ENCODE measurements at regions not wholly inside any gene's neighbourhood (a gene's known extent, or its start where the extent isn't known, plus 50 kb on each side); places are given as distances from the start of the nearest gene placed in this dataset.

DNA sequence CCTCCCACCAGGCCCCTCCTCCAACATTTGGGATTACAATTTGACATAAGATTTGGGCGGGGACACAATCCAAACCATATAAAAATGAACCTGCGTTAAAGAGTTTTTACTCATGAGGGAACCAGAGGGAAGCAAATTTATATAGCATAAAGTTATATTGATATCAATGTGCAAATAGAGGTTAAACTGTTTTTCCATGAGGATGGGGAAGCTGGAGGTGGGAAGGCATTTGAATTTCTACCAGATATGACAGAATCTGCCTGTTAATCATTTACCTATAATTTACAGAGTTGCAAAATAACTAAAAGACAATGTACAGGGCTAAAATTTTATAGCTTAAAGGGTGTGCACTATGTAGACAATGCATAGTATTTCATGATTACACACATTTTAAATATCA is 322.0 kb upstream of the FKBP1C start:
- H3K36me3 ChIP-seq (ENCODE audit: insufficient read depth, low read length), result no peaks in the 10 kb centered on the region
- no peaks in the 10 kb centered on the region for H3K4me1 ChIP-seq (ENCODE audit: insufficient read depth, low read length)
- H3K9me3 ChIP-seq (ENCODE audit: control insufficient read depth, insufficient read depth, low read length), result no peaks in the 10 kb centered on the region
- H3K9ac ChIP-seq (ENCODE audit: low read depth, low read length), result no peak overlapping the region

DNA sequence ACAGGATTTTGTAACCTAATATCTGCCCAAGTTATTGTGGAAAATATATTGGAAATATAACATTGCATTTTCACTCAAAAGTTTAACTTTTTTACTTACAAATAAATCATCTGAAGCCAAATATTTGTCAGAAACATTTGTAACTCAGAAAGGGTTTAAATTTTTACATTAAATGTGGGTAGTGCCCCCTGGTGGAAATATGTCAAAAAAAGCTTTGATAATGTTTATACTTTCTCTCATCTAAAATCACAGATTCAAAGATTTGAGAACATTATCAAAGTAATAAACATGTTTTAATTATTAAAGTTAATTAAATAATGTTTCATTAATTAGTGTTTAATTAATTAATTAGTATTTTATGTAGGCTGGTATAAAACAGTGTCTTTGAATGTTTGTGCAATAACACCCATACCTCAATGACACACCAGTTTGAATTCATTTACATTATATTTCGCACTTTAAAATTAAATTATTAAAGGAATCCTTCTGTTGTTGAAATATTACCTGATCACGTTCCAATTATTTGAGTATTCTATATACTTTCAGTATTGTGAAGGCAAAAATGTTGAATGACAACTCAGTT is 320.1 kb upstream of the FKBP1C start:
- no peaks in the 10 kb centered on the region for H3K36me3 ChIP-seq (ENCODE audit: insufficient read depth, low read length)
- no peaks in the 10 kb centered on the region for H3K4me1 ChIP-seq (ENCODE audit: insufficient read depth, low read length)
- H3K9ac ChIP-seq (ENCODE audit: low read depth, low read length), result no peak overlapping the region
- H3K9me3 ChIP-seq (ENCODE audit: control insufficient read depth, insufficient read depth, low read length), result no peaks in the 10 kb centered on the region

DNA sequence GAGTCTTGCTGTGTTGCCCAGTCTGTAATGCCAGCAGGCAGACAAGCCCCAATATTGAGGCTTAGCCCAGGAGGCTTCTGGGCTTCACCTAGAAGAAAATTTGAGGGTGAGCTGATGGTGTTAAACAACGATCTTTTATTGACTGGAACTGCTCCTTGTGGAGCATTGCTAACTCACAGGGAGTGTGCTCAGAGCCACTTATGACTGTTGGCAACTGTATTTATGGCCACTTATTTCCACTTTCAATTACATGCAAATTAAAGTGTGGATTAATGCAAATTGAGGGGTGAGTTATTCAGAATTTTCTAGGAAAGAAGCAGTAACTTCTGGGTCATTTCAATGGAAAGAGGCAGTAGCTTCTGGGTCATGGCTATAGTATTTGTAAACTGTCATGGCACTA is 317.2 kb upstream of the FKBP1C start:
- no peaks in the 10 kb centered on the region for H3K36me3 ChIP-seq (ENCODE audit: insufficient read depth, low read length)

DNA sequence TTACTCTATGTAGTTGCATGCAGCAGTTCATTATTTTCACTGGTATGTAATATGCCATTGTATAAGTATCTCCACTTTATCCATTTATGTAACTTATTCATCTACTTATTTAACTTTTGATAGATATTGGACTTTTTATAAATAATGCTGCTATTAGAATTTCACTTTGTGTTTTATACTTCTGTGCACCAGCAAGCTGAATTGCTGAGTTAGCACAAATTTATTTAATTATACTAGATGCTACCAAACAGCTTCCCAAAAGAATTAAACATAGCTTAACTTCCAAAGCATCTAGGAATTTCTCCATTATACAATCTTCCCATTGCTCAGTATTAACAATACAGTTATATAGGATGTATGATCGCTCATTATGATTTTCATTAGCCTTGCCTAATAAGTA is 308.0 kb upstream of the FKBP1C start:
- no peaks in the 10 kb centered on the region for H3K9me3 ChIP-seq (ENCODE audit: control insufficient read depth, insufficient read depth, low read length)
- no peaks in the 10 kb centered on the region for H3K4me1 ChIP-seq (ENCODE audit: insufficient read depth, low read length)
- H3K36me3 ChIP-seq (ENCODE audit: insufficient read depth, low read length), result no peaks in the 10 kb centered on the region; the same call in 1 of the 2 replicates
- H3K9ac ChIP-seq (ENCODE audit: low read depth, low read length), result no peak overlapping the region

More for the DNA sequence above, 317.2 kb upstream of the FKBP1C start:
- Histone ChIP-seq H3K9me3 (ENCODE audit: control insufficient read depth, insufficient read depth, low read length) (no peaks in the 10 kb centered on the region), H3K9ac (ENCODE audit: low read depth, low read length) (no peak overlapping the region), H3K4me1 (ENCODE audit: insufficient read depth, low read length) (no peaks in the 10 kb centered on the region)

DNA sequence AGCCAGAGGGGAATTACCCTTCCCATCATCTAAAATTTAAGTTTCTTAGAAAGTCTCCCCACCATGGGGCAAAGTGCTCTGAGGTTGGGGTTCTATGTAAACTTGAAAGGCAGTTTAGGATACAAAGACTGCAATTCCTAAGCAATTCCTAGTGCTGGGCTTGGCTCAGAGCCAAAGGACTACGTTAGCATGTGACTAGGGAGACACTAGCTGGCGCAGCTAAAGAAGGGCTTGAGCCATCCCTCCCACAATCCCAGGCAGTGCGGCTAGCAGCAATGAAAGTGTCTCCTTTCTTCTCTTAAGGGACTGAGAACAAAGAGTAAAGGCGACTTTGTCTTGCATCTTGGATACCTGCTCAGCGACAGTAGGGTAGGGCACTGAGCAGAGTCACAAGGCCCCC is 306.6 kb upstream of the FKBP1C start:
- H3K36me3 ChIP-seq (ENCODE audit: insufficient read depth, low read length), result no peaks in the 10 kb centered on the region; the same call in 1 of the 2 replicates
- H3K4me1 ChIP-seq (ENCODE audit: insufficient read depth, low read length), result no peaks in the 10 kb centered on the region
- no peak overlapping the region for H3K9ac ChIP-seq (ENCODE audit: low read depth, low read length)
- H3K9me3 ChIP-seq (ENCODE audit: control insufficient read depth, insufficient read depth, low read length), result no peaks in the 10 kb centered on the region

DNA sequence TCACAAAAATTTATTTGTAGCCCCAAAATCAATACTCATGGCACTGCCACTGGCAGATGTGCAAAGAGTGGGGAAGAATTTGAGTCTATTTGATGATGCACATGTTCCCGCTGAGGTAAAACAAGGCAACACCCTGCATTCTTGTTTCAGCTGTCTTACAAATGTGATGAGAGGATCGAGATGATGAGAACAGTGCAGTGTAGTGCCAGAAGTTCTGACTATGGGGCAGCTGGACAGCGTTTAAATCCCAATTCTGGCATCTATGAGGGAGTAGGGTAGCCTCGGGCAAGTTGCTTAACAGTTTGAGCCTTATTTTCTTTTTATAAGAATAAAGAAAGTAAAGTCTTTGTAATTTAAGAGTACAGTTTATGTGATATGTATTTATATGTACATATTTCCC is 296.7 kb upstream of the FKBP1C start:
- H3K4me1 ChIP-seq (ENCODE audit: insufficient read depth, low read length), result no peaks in the 10 kb centered on the region
- H3K9me3 ChIP-seq (ENCODE audit: control insufficient read depth, insufficient read depth, low read length), result no peaks in the 10 kb centered on the region
- no peak overlapping the region for H3K9ac ChIP-seq (ENCODE audit: low read depth, low read length)
- H3K36me3 ChIP-seq (ENCODE audit: insufficient read depth, low read length), result no peaks in the 10 kb centered on the region

DNA sequence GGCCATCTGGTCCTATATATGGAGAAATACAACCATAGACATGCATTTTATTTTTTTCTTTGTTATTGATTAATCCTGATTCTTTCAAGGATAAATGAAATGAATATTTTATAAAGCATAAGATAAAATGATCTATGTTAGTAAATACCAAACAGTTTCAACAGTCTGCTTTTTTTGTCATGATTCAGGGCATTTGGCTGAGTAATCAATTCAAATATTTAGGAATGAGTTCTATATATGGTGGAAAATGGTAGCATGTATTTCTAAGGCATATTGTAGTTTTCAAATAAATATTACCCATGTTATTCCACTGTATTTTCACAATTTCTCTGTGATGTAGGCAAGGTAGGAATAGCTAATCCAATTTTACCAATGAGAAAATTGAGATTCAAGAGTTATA is 287.5 kb upstream of the FKBP1C start:
- no peaks in the 10 kb centered on the region for H3K9me3 ChIP-seq (ENCODE audit: control insufficient read depth, insufficient read depth, low read length)
- H3K4me1 ChIP-seq (ENCODE audit: insufficient read depth, low read length), result no peaks in the 10 kb centered on the region
- no peaks in the 10 kb centered on the region for H3K36me3 ChIP-seq (ENCODE audit: insufficient read depth, low read length)
- no peak overlapping the region for H3K9ac ChIP-seq (ENCODE audit: low read depth, low read length)

DNA sequence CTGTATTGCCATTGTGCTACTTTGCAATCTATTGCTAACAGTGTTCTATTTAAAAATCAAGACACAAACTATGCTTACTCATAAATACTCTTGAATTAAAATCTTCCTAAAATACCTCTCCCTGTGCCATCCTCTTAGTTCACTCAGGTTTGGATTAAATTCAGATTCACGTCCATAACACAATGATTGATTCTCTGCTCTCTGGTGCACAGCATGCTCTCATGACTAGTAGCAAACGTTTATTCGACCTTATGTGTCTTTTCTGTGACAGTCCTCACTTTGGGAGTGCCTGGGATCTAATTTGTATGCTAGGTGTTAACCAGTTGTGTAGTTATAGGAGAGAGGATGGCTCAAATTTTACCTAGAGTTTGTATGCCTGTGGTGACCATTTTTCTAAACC is 270.4 kb upstream of the FKBP1C start:
- H3K9ac ChIP-seq (ENCODE audit: low read depth, low read length), result no peak overlapping the region
- H3K4me1 ChIP-seq (ENCODE audit: insufficient read depth, low read length), result no peaks in the 10 kb centered on the region
- no peaks in the 10 kb centered on the region for H3K9me3 ChIP-seq (ENCODE audit: control insufficient read depth, insufficient read depth, low read length)
- H3K36me3 ChIP-seq (ENCODE audit: insufficient read depth, low read length), result no peaks in the 10 kb centered on the region

DNA sequence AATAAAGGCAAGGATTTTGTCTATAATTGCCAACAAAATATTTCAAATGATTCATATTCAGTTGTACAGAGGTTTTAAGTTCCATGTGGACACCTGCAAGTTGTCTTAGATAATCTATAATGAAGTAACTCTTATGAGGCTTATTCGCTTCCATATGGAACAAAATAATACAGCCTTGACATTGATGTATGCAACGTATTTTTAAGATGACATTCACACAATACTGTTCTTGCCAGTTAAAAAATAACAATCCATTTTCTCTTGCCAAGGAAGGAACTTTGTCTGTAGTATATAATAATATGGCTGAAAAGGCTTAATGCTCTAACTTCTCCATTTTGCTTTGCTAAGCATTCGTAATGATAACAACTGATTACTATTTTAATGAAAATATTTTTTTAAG is 269.3 kb upstream of the FKBP1C start:
- no peaks in the 10 kb centered on the region for H3K9me3 ChIP-seq (ENCODE audit: control insufficient read depth, insufficient read depth, low read length)
- H3K36me3 ChIP-seq (ENCODE audit: insufficient read depth, low read length), result no peaks in the 10 kb centered on the region
- H3K9ac ChIP-seq (ENCODE audit: low read depth, low read length), result no peak overlapping the region
- no peaks in the 10 kb centered on the region for H3K4me1 ChIP-seq (ENCODE audit: insufficient read depth, low read length)

DNA sequence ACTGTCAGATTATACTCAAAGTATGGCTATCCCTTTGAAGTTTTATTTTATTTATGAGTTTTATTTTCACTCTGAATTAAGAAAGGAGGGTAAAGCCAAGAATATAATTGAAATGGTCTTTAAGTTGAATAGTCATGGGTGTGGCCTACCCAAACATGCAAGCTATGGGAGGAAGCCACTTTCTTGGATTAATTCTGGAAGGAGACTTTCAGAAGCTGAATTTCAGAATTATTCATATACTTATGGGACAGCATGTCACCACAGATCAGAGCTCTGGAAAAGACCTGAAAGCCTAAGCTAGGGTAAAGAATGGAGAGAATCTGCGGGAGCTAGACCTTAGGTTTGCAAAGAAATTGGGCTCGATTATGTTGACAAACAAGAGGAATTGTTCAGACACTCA is 242.4 kb upstream of the FKBP1C start:
- Histone ChIP-seq H3K9me3 (ENCODE audit: control insufficient read depth, insufficient read depth, low read length) (no peaks in the 10 kb centered on the region), H3K36me3 (ENCODE audit: insufficient read depth, low read length) (no peaks in the 10 kb centered on the region), H3K9ac (ENCODE audit: low read depth, low read length) (no peak overlapping the region), H3K4me1 (ENCODE audit: insufficient read depth, low read length) (no peaks in the 10 kb centered on the region)

DNA sequence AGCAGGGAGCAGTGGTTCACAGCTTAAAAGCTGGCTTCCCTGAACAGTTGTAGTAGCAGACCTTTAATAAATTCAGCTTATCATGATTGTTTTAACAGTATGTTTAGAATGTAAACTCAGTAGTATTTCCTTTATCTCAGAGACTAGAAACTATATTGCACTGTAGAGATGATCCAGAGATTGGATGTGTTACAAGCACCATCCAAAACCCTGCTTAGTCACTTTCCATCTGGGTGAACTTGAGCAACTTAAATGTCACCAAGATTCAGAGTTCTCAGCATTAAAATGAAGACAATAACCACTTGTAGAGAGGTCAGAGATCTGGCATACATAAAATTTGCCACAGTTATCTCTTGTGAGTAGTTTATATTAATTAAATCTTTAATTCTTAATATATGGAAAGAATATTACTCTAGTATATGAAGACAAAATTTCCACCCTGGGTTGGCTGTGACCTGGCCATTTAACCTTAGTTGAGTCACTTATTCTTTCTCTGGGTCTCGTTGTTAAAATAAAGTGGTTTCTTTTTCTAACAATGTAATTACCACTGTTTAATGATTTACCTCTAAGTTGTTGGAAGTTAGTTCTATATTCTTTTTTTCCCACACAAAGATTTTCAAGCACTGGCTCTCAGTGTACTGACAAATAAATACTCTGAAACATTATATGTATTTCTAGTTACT is 239.2 kb upstream of the FKBP1C start:
- no peaks in the 10 kb centered on the region for H3K4me1 ChIP-seq (ENCODE audit: insufficient read depth, low read length)
- no peaks in the 10 kb centered on the region for H3K9me3 ChIP-seq (ENCODE audit: control insufficient read depth, insufficient read depth, low read length)
- no peak overlapping the region for H3K9ac ChIP-seq (ENCODE audit: low read depth, low read length)
- no peaks in the 10 kb centered on the region for H3K36me3 ChIP-seq (ENCODE audit: insufficient read depth, low read length)

DNA sequence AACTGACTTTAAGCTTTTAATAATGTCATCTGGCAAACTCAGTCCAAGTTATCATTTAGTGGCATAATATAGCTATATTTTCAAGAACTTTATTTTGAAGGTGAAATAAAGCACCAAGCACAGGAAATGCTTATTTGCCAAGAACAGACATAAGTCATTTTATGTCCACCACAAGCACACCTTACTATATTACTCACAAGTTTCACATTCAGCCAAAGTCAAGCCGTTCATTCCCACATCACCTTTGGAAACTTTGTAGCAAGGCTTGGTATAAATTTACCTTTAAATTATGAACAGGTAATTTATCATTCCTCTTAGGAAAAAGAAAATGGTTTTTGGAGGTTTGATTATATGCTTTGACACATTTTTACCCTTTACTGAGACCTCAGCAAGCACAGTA is 236.8 kb upstream of the FKBP1C start:
- Histone ChIP-seq H3K4me1 (ENCODE audit: insufficient read depth, low read length) (no peaks in the 10 kb centered on the region), H3K9me3 (ENCODE audit: control insufficient read depth, insufficient read depth, low read length) (no peaks in the 10 kb centered on the region), H3K9ac (ENCODE audit: low read depth, low read length) (no peak overlapping the region), H3K36me3 (ENCODE audit: insufficient read depth, low read length) (no peaks in the 10 kb centered on the region)

DNA sequence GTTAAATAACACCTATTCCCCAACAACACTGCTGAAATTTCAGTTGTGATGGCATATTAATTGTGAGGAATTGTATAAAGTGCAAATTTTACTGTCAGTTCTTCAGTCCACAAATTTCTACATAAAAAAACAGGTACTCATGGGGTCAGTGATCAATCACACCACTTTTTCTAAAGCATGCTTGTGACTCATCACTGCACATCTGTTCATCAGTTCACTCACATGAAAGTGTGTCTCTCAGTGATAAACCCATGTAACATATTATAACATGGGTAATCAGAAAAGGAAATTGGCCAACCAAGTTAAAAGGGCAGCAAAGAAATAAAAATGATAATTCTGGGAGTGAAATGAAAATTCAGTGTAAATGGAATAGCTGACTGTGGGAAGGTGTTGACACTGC is 234.7 kb upstream of the FKBP1C start:
- no peaks in the 10 kb centered on the region for H3K36me3 ChIP-seq (ENCODE audit: insufficient read depth, low read length)
- H3K4me1 ChIP-seq (ENCODE audit: insufficient read depth, low read length), result no peaks in the 10 kb centered on the region
- H3K9me3 ChIP-seq (ENCODE audit: control insufficient read depth, insufficient read depth, low read length), result no peaks in the 10 kb centered on the region
- H3K9ac ChIP-seq (ENCODE audit: low read depth, low read length), result no peak overlapping the region

DNA sequence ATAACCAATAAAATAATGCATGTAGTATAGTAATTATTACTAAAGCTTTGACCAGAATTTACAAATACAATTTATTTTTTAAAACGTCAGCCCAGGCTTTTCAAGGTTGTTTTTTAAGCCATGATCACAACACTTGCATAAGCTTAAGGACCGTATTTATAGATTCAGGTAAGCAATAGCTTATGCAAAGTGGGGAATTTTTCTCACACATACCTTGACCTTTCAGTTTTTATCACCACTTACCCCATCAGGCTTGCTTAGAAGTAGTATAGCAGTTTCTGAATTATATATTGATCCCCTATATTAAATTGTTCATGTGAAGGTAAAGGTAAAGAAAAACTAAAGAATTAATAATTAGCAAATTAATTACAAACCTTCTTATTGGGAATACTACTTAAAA is 232.3 kb upstream of the FKBP1C start:
- Histone ChIP-seq H3K9ac (ENCODE audit: low read depth, low read length) (no peak overlapping the region), H3K9me3 (ENCODE audit: control insufficient read depth, insufficient read depth, low read length) (no peaks in the 10 kb centered on the region), H3K36me3 (ENCODE audit: insufficient read depth, low read length) (no peaks in the 10 kb centered on the region), H3K4me1 (ENCODE audit: insufficient read depth, low read length) (no peaks in the 10 kb centered on the region)

DNA sequence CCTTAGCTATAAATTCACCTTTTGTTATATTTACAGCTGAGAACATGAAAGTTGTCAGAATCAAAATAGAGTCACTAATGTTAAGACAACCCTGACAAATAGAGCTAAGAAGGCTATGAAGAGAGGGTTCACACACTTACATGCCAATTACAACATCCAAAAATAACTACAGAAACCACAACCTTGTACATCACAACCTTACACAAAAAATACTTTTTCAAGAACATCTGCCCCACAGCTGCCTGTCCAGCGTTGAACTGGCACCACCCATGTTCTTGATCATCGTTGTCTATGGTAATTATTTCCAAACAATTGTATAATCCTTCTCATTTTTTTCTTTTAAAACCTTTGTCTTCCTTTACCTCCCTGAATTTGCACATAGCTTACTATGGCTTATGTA is 231.2 kb upstream of the FKBP1C start:
- Histone ChIP-seq H3K9me3 (ENCODE audit: control insufficient read depth, insufficient read depth, low read length) (no peaks in the 10 kb centered on the region), H3K4me1 (ENCODE audit: insufficient read depth, low read length) (no peaks in the 10 kb centered on the region), H3K36me3 (ENCODE audit: insufficient read depth, low read length) (no peaks in the 10 kb centered on the region), H3K9ac (ENCODE audit: low read depth, low read length) (no peak overlapping the region)
